Fibroblast of the aortic adventitia (primary cell): ENCODE measurements at regions not wholly inside any gene's neighbourhood (a gene's known extent, or its start where the extent isn't known, plus 50 kb on each side); places are given as distances from the start of the nearest gene placed in this dataset.
"Not testable (repeated sequence)": the region's sequence is repeated elsewhere in the genome, so short reads cannot be mapped to it uniquely, and the experiment has no call there.

Experiments used
- DNase-seq: peaks from one replicate; pipeline ENCODE4 v3.0.0-alpha.2; 2010; ENCODE audit warnings: low read depth
- H3K4me3 ChIP-seq: 2 replicates; pipeline ENCODE4 v1.5.1; 2011; ENCODE audit warnings: low read depth, mild to moderate bottlenecking, control low read depth, low read length, moderate library complexity
- TF ChIP-seq, protein P1 (sequence below): IDR thresholded peaks from 2 replicates; pipeline ENCODE4 v1.5.1; 2011; ENCODE audit warnings: mild to moderate bottlenecking, low read length, control low read depth, inconsistent platforms; ENCODE audit not compliant: insufficient read depth

GRCh38 chr13:81383444-81383843 is 1042.5 kb upstream of the SPRY2 start:
- TF ChIP-seq, protein P1, sequence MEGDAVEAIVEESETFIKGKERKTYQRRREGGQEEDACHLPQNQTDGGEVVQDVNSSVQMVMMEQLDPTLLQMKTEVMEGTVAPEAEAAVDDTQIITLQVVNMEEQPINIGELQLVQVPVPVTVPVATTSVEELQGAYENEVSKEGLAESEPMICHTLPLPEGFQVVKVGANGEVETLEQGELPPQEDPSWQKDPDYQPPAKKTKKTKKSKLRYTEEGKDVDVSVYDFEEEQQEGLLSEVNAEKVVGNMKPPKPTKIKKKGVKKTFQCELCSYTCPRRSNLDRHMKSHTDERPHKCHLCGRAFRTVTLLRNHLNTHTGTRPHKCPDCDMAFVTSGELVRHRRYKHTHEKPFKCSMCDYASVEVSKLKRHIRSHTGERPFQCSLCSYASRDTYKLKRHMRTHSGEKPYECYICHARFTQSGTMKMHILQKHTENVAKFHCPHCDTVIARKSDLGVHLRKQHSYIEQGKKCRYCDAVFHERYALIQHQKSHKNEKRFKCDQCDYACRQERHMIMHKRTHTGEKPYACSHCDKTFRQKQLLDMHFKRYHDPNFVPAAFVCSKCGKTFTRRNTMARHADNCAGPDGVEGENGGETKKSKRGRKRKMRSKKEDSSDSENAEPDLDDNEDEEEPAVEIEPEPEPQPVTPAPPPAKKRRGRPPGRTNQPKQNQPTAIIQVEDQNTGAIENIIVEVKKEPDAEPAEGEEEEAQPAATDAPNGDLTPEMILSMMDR: no peak
- no peak for DNase-seq
- no peak overlapping the region for H3K4me3 ChIP-seq

GRCh38 chr13:81382246-81382645 is 1041.3 kb upstream of the SPRY2 start:
- no peak overlapping the region for H3K4me3 ChIP-seq
- no peak for DNase-seq
- TF ChIP-seq, protein P1: no peak

DNA sequence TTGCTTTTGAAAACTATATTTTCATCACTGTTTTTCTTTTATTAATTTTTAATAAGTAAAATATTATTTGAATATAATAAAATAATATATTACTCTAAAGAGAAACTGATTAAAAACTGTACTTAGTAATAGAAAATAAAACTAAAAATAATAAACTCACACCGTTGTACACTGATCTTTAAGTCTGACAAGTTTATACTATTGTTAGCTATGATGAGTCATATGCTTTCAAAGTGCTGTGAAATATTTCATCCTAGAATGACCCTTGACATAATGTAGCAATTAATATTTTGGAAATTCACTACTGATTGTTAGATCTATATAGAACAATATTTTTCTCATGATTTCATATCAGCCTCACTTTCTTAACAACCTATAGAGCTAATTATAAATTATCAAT is 1040.6 kb upstream of the SPRY2 start:
- TF ChIP-seq, protein P1: no peak
- no peak for DNase-seq
- no peak overlapping the region for H3K4me3 ChIP-seq

GRCh38 chr13:81379183-81379582 is 1038.3 kb upstream of the SPRY2 start:
- no peak for DNase-seq
- no peak overlapping the region for H3K4me3 ChIP-seq
- TF ChIP-seq, protein P1: no peak

- TF ChIP-seq, protein P1: no peak
- no peak for DNase-seq
- no peak overlapping the region for H3K4me3 ChIP-seq
Observed at GRCh38 chr13:81377921-81378320, 1037.0 kb upstream of the SPRY2 start.

- no peak overlapping the region for H3K4me3 ChIP-seq
- no peak for DNase-seq
- TF ChIP-seq, protein P1: no peak
Observed at GRCh38 chr13:81375709-81376108, 1034.8 kb upstream of the SPRY2 start.

GRCh38 chr13:81362711-81363110 is 1021.8 kb upstream of the SPRY2 start:
- DNase-seq, H3K4me3 ChIP-seq: not testable (repeated sequence)
